ENCODE measurements at regions not wholly inside any gene's neighbourhood (a gene's known extent, or its start where the extent isn't known, plus 50 kb on each side); places are given as distances from the start of the nearest gene placed in this dataset.

- H3K4me3 ChIP-seq, result no peak overlapping the region
- intact Hi-C loops (cut with DNase I), result no loop called here
- 84 to 94% (median 92%) methylated on average over 11 of the region's 11 CpGs for WGBS, 4 donors
Observed at GRCh38 chr17:72223866-72224291, 103.1 kb downstream of the SOX9 start.

GRCh38 chr17:72226322-72226721, 105.5 kb downstream of the SOX9 start:
- Histone ChIP-seq H3K27me3 (peaks cover 0 to 6% (median 0%) of the 10 kb centered on the region in 9 donors), H3K9me3 (no peaks in the 10 kb centered on the region), H3K4me3 (no peak overlapping the region), H3K4me1 (no peaks in the 10 kb centered on the region), H3K36me3 (no peaks in the 10 kb centered on the region), H3K27ac (no peak overlapping the region)
- ATAC-seq, result no peak
- no peak for TF ChIP-seq POLR2A (IDR thresholded peaks at IDR 0.05)
- no peak for TF ChIP-seq CTCF (IDR thresholded peaks at IDR 0.05)
- WGBS, 4 donors, result 79 to 87% (median 84%) methylated on average over 3 of the region's 3 CpGs
- intact Hi-C loops (cut with DNase I), result no loop called here
- no peak for DNase-seq

More at GRCh38 chr17:72223866-72224291, 103.1 kb downstream of the SOX9 start:
- Histone ChIP-seq H3K27me3 (peaks cover 0 to 31% (median 17%) of the 10 kb centered on the region in 9 donors), H3K4me1 (peaks cover 0 to 12% (median 0%) of the 10 kb centered on the region in 12 donors), H3K9me3 (no peaks in the 10 kb centered on the region), H3K27ac (no peak overlapping the region), H3K36me3 (no peaks in the 10 kb centered on the region)
- ATAC-seq (no peak), DNase-seq (no peak)
- TF ChIP-seq POLR2A (IDR thresholded peaks at IDR 0.05), result no peak
- TF ChIP-seq CTCF (IDR thresholded peaks at IDR 0.05), result no peak

- H3K4me1 ChIP-seq, result no peaks in the 10 kb centered on the region
- no peak overlapping the region for H3K4me3 ChIP-seq
- H3K9me3 ChIP-seq, result no peaks in the 10 kb centered on the region
- 81 to 85% (median 84%) methylated on average over 3 of the region's 3 CpGs for WGBS, 4 donors
- no peak for ATAC-seq
- H3K27me3 ChIP-seq, result peaks cover 0 to 11% (median 0%) of the 10 kb centered on the region in 9 donors
- H3K36me3 ChIP-seq, result no peaks in the 10 kb centered on the region
- intact Hi-C loops (cut with DNase I), result no loop called here
- TF ChIP-seq POLR2A (IDR thresholded peaks at IDR 0.05) (no peak), CTCF (IDR thresholded peaks at IDR 0.05) (no peak)
- DNase-seq, result no peak
- H3K27ac ChIP-seq, result no peak overlapping the region
Observed at GRCh38 chr17:72233986-72234385, 113.2 kb downstream of the SOX9 start.

GRCh38 chr17:72234985-72235384, 114.2 kb downstream of the SOX9 start:
- Histone ChIP-seq H3K27me3 (peaks cover 0 to 11% (median 0%) of the 10 kb centered on the region in 9 donors), H3K9me3 (no peaks in the 10 kb centered on the region), H3K36me3 (no peaks in the 10 kb centered on the region), H3K27ac (no peak overlapping the region), H3K4me3 (no peak overlapping the region), H3K4me1 (no peaks in the 10 kb centered on the region)
- TF ChIP-seq CTCF (IDR thresholded peaks at IDR 0.05), result no peak
- TF ChIP-seq POLR2A (IDR thresholded peaks at IDR 0.05), result no peak
- WGBS, 4 donors, result 58 to 77% (median 72%) methylated on average over 5 of the region's 5 CpGs
- DNase-seq, result no peak
- intact Hi-C loops (cut with DNase I), result no loop called here
- no peak for ATAC-seq

Data from heart left ventricle (tissue), 16 donors.